SK-N-SH (cell line): ENCODE measurements at regions not wholly inside any gene's neighbourhood (a gene's known extent, or its start where the extent isn't known, plus 50 kb on each side); places are given as distances from the start of the nearest gene placed in this dataset.

ENCODE experiments used
- CTCF ChIA-PET: fragments of 300-600, 350-600 bp; formaldehyde crosslinking; extraction: SDS; loops from one replicate; lab custom pipeline; 2021; lab: Yijun Ruan, JAX
- POLR2A ChIA-PET: fragments of 350-600 bp; sonication (Branson Sonifier 250); formaldehyde crosslinking; extraction: SDS; loops from one replicate; lab custom pipeline; 2020; ENCODE audit warnings: antibody characterized with exemption, inconsistent platforms; lab: Yijun Ruan, JAX
- DNase-seq: peaks from one replicate; pipeline ENCODE4 v3.0.0; 2012
- H2AFZ ChIP-seq: fragments of 200-600 bp; sonication (generic); 2 replicates; pipeline ENCODE4 v1.8.1; 2016; ENCODE audit warnings: antibody characterized with exemption, mild to moderate bottlenecking, low read depth
- H3F3A ChIP-seq: fragments of 200-600 bp; sonication (generic); replicated peaks from 2 replicates; pipeline ENCODE3; 2016; ENCODE audit warnings: antibody characterized with exemption, mild to moderate bottlenecking; ENCODE audit not compliant: insufficient read depth
- H3K27ac ChIP-seq, 2 experiments: fragments of 200-500 bp in 1 of 2; fragments of 200-600 bp in 1 of 2; sonication (Bioruptor generic) in 1 of 2; sonication (generic), shearing (Covaris generic) in 1 of 2; 2 replicates each; pipeline versions ENCODE4 v1.5.1 to v1.6.1; 2014 to 2016; ENCODE audit warnings: low read depth in 2 of 2, inconsistent platforms in 1 of 2, low read length in 1 of 2, mild to moderate bottlenecking in 1 of 2, mixed read lengths in 1 of 2
- H3K27me3 ChIP-seq: fragments of 200-600 bp; sonication (generic), shearing (Covaris generic); 2 replicates; pipeline ENCODE4 v1.6.1; 2016; ENCODE audit warnings: mixed run types; ENCODE audit not compliant: insufficient read depth
- H3K36me3 ChIP-seq, 2 experiments: fragments of 200-500 bp in 1 of 2; fragments of 200-600 bp in 1 of 2; sonication (Bioruptor generic) in 1 of 2; sonication (generic) in 1 of 2; replicated peaks in 1 of 2; 2 replicates each; pipeline versions ENCODE3 to v1.5.1; 2014 to 2016; ENCODE audit warnings: low read length in 1 of 2, mild to moderate bottlenecking in 1 of 2; ENCODE audit not compliant: insufficient read depth in 2 of 2, control insufficient read depth in 1 of 2
- H3K4me1 ChIP-seq, 2 experiments: fragments of 200-500 bp in 1 of 2; fragments of 200-600 bp in 1 of 2; sonication (Bioruptor generic) in 1 of 2; sonication (generic), shearing (Covaris generic) in 1 of 2; 2 replicates each; pipeline versions ENCODE4 v1.5.1 to v1.6.1; 2014 to 2016; ENCODE audit warnings: low read depth in 1 of 2, low read length in 1 of 2, mixed run types in 1 of 2; ENCODE audit not compliant: insufficient read depth in 2 of 2, control insufficient read depth in 1 of 2
- H3K4me2 ChIP-seq: fragments of 200-600 bp; sonication (generic), shearing (Covaris generic); 2 replicates; pipeline ENCODE4 v1.6.1; 2017; ENCODE audit warnings: mixed run types
- H3K4me3 ChIP-seq, 2 experiments: fragments of 200-500 bp in 1 of 2; fragments of 200-600 bp in 1 of 2; sonication (Bioruptor generic) in 1 of 2; sonication (generic), shearing (Covaris generic) in 1 of 2; 2 replicates each; pipeline versions ENCODE4 v1.5.1 to v1.8.1; 2014 to 2016; ENCODE audit warnings: low read depth in 2 of 2, inconsistent platforms in 1 of 2, low read length in 1 of 2, mild to moderate bottlenecking in 1 of 2, mixed read lengths in 1 of 2, moderate library complexity in 1 of 2
- H3K79me2 ChIP-seq: fragments of 200-600 bp; sonication (generic); 2 replicates; pipeline ENCODE4 v1.8.1; 2017; ENCODE audit warnings: mild to moderate bottlenecking; ENCODE audit not compliant: insufficient read depth
- H3K9ac ChIP-seq: fragments of 200-600 bp; sonication (generic); 2 replicates; pipeline ENCODE4 v1.6.1; 2017; ENCODE audit warnings: mixed run types
- H3K9me2 ChIP-seq: fragments of 200-600 bp; sonication (generic); 2 replicates; pipeline ENCODE4 v1.6.1; 2017; ENCODE audit warnings: mixed run types
- H3K9me3 ChIP-seq: fragments of 200-600 bp; sonication (generic); 2 replicates; pipeline ENCODE4 v1.6.1; 2017; ENCODE audit warnings: mixed run types, mild to moderate bottlenecking, moderate library complexity
- H4K20me1 ChIP-seq: fragments of 200-600 bp; sonication (generic); 2 replicates; pipeline ENCODE4 v1.6.1; 2017; ENCODE audit warnings: mild to moderate bottlenecking, mixed run types; ENCODE audit not compliant: insufficient read depth
- ELF1 ChIP-seq: IDR thresholded peaks from 2 replicates; pipeline ENCODE4 v1.4.0; 2012
- EZH2phosphoT487 ChIP-seq: fragments of 200-600 bp; sonication (generic); IDR thresholded peaks from 2 replicates; pipeline ENCODE4 v1.6.1; 2017; ENCODE audit warnings: low read depth, mixed run types, mild to moderate bottlenecking, antibody characterized with exemption, moderate library complexity, borderline replicate concordance
- GABPA ChIP-seq: IDR thresholded peaks from 2 replicates; pipeline ENCODE4 v1.4.0; 2012; ENCODE audit warnings: low read depth, mild to moderate bottlenecking
- JUND ChIP-seq: IDR thresholded peaks from 2 replicates; pipeline ENCODE4 v1.4.0; 2012
- NRF1 ChIP-seq: IDR thresholded peaks from 2 replicates; pipeline ENCODE4 v1.6.1; 2012; ENCODE audit warnings: low read depth, mild to moderate bottlenecking, low read length
- RAD21 ChIP-seq: IDR thresholded peaks from 2 replicates; pipeline ENCODE4 v1.6.1; 2012; ENCODE audit warnings: mild to moderate bottlenecking, low read length
- RFX5 ChIP-seq: IDR thresholded peaks from 2 replicates; pipeline ENCODE4 v1.6.1; 2012; ENCODE audit warnings: mild to moderate bottlenecking, improper control_type of control experiment, low read length
- RXRA ChIP-seq: IDR thresholded peaks from 2 replicates; pipeline ENCODE4 v1.4.0; 2012; ENCODE audit warnings: low read depth, mild to moderate bottlenecking, borderline replicate concordance
- SIN3A ChIP-seq: IDR thresholded peaks from 2 replicates; pipeline ENCODE4 v1.6.1; 2012; ENCODE audit warnings: low read depth, mild to moderate bottlenecking, low read length, moderate library complexity, borderline replicate concordance
- SMC3 ChIP-seq: IDR thresholded peaks from 2 replicates; pipeline ENCODE4 v1.6.1; 2012; ENCODE audit warnings: low read depth, low read length, improper control_type of control experiment
- TCF12 ChIP-seq: IDR thresholded peaks from 2 replicates; pipeline ENCODE4 v1.4.0; 2012
- TEAD4 ChIP-seq: IDR thresholded peaks from 2 replicates; pipeline ENCODE4 v1.4.0; 2012; ENCODE audit warnings: mild to moderate bottlenecking, borderline replicate concordance; ENCODE audit not compliant: insufficient read depth
- whole genome bisulfite sequencing: methylation state at CpG from one replicate; pipeline ENCODE4 v1.1.6; 2017; ENCODE audit warnings: low lambda C conversion rate; 5-methylcytosine and 5-hydroxymethylcytosine counted together
- TF ChIP-seq, protein P1 (sequence below): IDR thresholded peaks from 2 replicates; pipeline ENCODE4 v1.4.0; 2012; ENCODE audit warnings: low read depth, borderline replicate concordance
- TF ChIP-seq, protein P2 (sequence below): fragments of 200-600 bp; sonication (generic); IDR thresholded peaks from 2 replicates; pipeline ENCODE4 v1.6.1; 2017; ENCODE audit warnings: antibody characterized with exemption, mild to moderate bottlenecking, moderate library complexity
- TF ChIP-seq, protein P3 (sequence below): IDR thresholded peaks from 2 replicates; pipeline ENCODE4 v1.4.0; 2012; ENCODE audit warnings: low read depth
- TF ChIP-seq, protein P4 (sequence below): IDR thresholded peaks from 2 replicates; pipeline ENCODE4 v1.4.0; 2012; ENCODE audit warnings: low read depth, borderline replicate concordance
- TF ChIP-seq, protein P5 (sequence below): IDR thresholded peaks from 2 replicates; pipeline ENCODE4; 2012

DNA sequence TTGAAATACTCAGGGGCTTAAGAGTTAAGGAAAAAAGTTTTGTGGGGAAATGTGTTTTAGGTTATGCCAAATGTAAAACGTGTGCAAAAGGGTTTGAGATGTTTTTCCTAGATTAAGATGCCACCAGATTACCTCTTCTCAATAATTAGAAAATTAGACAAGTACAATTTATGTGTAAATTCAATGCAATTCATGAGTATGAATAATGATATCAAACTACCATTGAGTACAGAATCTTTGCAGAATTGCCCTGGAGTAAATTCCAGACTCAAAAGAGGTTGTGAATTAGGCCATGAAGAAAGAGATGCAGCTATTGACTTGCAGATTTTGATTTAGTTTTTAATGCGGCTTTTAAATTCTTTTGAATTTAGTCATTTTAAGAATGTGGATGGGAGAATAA, 159.4 kb upstream of the INHBA start:
- H3K79me2 ChIP-seq, result no peaks in the 10 kb centered on the region
- H3K27ac ChIP-seq, result no peak overlapping the region
- H3K9ac ChIP-seq, result no peak overlapping the region
- ChIA-PET POLR2A (no interaction called here), CTCF (interaction anchor here (1.1 kb wide), 1 partner anchor 8 kb away, joined by 5 read pairs; no protein-coding TSS in a partner anchor)
- H3K9me3 ChIP-seq, result no peaks in the 10 kb centered on the region
- 41% methylated on average over 2 of the region's 2 CpGs for WGBS
- no peaks in the 10 kb centered on the region for H4K20me1 ChIP-seq
- no peak overlapping the region for H2AFZ ChIP-seq
- H3K4me2 ChIP-seq, result no peak overlapping the region
- DNase-seq, result no peak
- H3F3A ChIP-seq, result no peaks in the 10 kb centered on the region
- H3K9me2 ChIP-seq, result no peaks in the 10 kb centered on the region
- H3K27me3 ChIP-seq, result no peaks in the 10 kb centered on the region
- TF ChIP-seq EZH2phosphoT487 (no peak), SMC3 (no peak)
- TF ChIP-seq, protein P1, sequence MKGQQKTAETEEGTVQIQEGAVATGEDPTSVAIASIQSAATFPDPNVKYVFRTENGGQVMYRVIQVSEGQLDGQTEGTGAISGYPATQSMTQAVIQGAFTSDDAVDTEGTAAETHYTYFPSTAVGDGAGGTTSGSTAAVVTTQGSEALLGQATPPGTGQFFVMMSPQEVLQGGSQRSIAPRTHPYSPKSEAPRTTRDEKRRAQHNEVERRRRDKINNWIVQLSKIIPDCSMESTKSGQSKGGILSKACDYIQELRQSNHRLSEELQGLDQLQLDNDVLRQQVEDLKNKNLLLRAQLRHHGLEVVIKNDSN, result no peak
- TF ChIP-seq, protein P2, sequence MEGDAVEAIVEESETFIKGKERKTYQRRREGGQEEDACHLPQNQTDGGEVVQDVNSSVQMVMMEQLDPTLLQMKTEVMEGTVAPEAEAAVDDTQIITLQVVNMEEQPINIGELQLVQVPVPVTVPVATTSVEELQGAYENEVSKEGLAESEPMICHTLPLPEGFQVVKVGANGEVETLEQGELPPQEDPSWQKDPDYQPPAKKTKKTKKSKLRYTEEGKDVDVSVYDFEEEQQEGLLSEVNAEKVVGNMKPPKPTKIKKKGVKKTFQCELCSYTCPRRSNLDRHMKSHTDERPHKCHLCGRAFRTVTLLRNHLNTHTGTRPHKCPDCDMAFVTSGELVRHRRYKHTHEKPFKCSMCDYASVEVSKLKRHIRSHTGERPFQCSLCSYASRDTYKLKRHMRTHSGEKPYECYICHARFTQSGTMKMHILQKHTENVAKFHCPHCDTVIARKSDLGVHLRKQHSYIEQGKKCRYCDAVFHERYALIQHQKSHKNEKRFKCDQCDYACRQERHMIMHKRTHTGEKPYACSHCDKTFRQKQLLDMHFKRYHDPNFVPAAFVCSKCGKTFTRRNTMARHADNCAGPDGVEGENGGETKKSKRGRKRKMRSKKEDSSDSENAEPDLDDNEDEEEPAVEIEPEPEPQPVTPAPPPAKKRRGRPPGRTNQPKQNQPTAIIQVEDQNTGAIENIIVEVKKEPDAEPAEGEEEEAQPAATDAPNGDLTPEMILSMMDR, result no peak
- no peak overlapping the region for H3K4me3 ChIP-seq
- no peaks in the 10 kb centered on the region for H3K36me3 ChIP-seq
- peaks cover 0 to 7% of the 10 kb centered on the region in 2 experiments; a peak in 1 of 4 replicates for H3K4me1 ChIP-seq

DNA sequence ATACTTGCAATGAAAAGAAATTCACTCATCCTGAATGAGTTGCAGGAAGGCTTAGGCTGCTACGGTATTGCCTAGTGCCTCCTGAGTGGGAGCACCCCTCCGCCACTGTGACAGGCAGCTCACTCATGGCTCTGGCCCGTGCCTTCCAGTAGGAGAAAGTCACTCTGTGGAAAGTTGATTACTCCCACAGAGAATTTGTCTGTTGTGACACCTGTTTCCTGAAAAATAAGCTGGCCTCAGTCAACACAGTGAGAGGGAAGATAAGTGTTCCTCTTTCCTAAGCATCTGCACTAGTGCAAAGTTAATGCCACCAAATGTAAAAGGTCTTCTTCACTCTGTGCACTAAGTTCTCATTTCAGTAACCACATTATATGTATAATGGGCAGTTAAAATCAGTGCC, 158.8 kb upstream of the INHBA start:
- H3K9ac ChIP-seq, result no peak overlapping the region
- no peaks in the 10 kb centered on the region for H3K9me2 ChIP-seq
- no peaks in the 10 kb centered on the region for H3K36me3 ChIP-seq
- no peaks in the 10 kb centered on the region for H3K79me2 ChIP-seq
- H3K4me2 ChIP-seq, result no peak overlapping the region
- H3K27ac ChIP-seq, result no peak overlapping the region
- H3F3A ChIP-seq, result no peaks in the 10 kb centered on the region
- DNase-seq, result no peak
- no peak overlapping the region for H2AFZ ChIP-seq
- H3K27me3 ChIP-seq, result no peaks in the 10 kb centered on the region
- WGBS, result 52% methylated on average over 3 of the region's 3 CpGs
- H3K9me3 ChIP-seq, result no peaks in the 10 kb centered on the region
- ChIA-PET POLR2A (no interaction called here), CTCF (interaction anchor here (1.0 to 1.1 kb wide), 2 partner anchors 9 to 82 kb away, joined by 4 to 5 read pairs; no protein-coding TSS in a partner anchor)
- no peak for TF ChIP-seq TEAD4
- no peak for TF ChIP-seq EZH2phosphoT487
- TF ChIP-seq, protein P2, result no peak
- no peak for TF ChIP-seq JUND
- no peak for TF ChIP-seq GABPA
- no peak for TF ChIP-seq RFX5
- no peak for TF ChIP-seq NRF1
- TF ChIP-seq SMC3, result no peak
- TF ChIP-seq RXRA, result no peak
- TF ChIP-seq, protein P3, sequence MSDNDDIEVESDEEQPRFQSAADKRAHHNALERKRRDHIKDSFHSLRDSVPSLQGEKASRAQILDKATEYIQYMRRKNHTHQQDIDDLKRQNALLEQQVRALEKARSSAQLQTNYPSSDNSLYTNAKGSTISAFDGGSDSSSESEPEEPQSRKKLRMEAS, result no peak
- no peak for TF ChIP-seq ELF1
- no peak for TF ChIP-seq RAD21
- TF ChIP-seq, protein P4, sequence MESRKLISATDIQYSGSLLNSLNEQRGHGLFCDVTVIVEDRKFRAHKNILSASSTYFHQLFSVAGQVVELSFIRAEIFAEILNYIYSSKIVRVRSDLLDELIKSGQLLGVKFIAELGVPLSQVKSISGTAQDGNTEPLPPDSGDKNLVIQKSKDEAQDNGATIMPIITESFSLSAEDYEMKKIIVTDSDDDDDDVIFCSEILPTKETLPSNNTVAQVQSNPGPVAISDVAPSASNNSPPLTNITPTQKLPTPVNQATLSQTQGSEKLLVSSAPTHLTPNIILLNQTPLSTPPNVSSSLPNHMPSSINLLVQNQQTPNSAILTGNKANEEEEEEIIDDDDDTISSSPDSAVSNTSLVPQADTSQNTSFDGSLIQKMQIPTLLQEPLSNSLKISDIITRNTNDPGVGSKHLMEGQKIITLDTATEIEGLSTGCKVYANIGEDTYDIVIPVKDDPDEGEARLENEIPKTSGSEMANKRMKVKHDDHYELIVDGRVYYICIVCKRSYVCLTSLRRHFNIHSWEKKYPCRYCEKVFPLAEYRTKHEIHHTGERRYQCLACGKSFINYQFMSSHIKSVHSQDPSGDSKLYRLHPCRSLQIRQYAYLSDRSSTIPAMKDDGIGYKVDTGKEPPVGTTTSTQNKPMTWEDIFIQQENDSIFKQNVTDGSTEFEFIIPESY, result no peak
- no peak for TF ChIP-seq SIN3A
- TF ChIP-seq, protein P5, sequence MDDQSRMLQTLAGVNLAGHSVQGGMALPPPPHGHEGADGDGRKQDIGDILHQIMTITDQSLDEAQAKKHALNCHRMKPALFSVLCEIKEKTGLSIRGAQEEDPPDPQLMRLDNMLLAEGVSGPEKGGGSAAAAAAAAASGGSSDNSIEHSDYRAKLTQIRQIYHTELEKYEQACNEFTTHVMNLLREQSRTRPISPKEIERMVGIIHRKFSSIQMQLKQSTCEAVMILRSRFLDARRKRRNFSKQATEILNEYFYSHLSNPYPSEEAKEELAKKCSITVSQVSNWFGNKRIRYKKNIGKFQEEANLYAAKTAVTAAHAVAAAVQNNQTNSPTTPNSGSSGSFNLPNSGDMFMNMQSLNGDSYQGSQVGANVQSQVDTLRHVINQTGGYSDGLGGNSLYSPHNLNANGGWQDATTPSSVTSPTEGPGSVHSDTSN, result no peak
- TF ChIP-seq, protein P1, result no peak
- no peak for TF ChIP-seq TCF12
- no peaks in the 10 kb centered on the region for H4K20me1 ChIP-seq
- H3K4me3 ChIP-seq, result no peak overlapping the region
- peaks cover 0 to 7% of the 10 kb centered on the region in 2 experiments; a peak in 1 of 4 replicates for H3K4me1 ChIP-seq
